ENCODE measurements at regions not wholly inside any gene's neighbourhood (a gene's known extent, or its start where the extent isn't known, plus 50 kb on each side); places are given as distances from the start of the nearest gene placed in this dataset.
"Not testable (repeated sequence)": the region's sequence is repeated elsewhere in the genome, so short reads cannot be mapped to it uniquely, and the experiment has no call there.

GRCh38 chr2:78147466-78147865 lies 625.3 kb upstream of the LRRTM4 start:
- DNase-seq = no peak

- no peak for DNase-seq
These were observed 632.4 kb upstream of the LRRTM4 start for GRCh38 chr2:78154586-78154985.

GRCh38 chr2:78162202-78162601 lies 640.0 kb upstream of the LRRTM4 start:
- no peak for DNase-seq

GRCh38 chr2:78172157-78172556 lies 650.0 kb upstream of the LRRTM4 start:
- DNase-seq = not testable (repeated sequence)

- no peak for DNase-seq
These were observed 653.5 kb upstream of the LRRTM4 start for GRCh38 chr2:78175645-78176044.

- no peak for DNase-seq
These were observed 678.9 kb upstream of the LRRTM4 start for GRCh38 chr2:78201064-78201575.

GRCh38 chr2:78202366-78202765 lies 680.2 kb upstream of the LRRTM4 start:
- DNase-seq = no peak

- DNase-seq = no peak
These were observed 681.0 kb upstream of the LRRTM4 start for GRCh38 chr2:78202986-78203670.

GRCh38 chr2:78218066-78218465 lies 695.9 kb upstream of the LRRTM4 start:
- no peak for DNase-seq

GRCh38 chr2:78237704-78238103 lies 715.5 kb upstream of the LRRTM4 start:
- DNase-seq = no peak

- no peak for DNase-seq
These were observed 723.4 kb upstream of the LRRTM4 start for GRCh38 chr2:78245394-78246135.

GRCh38 chr2:78251708-78252107 lies 729.5 kb upstream of the LRRTM4 start:
- no peak for DNase-seq

GRCh38 chr2:78260861-78261260 lies 738.7 kb upstream of the LRRTM4 start:
- DNase-seq = no peak

GRCh38 chr2:78261454-78261853 lies 739.3 kb upstream of the LRRTM4 start:
- no peak for DNase-seq

- DNase-seq = not testable (repeated sequence)
These were observed 739.9 kb upstream of the LRRTM4 start for GRCh38 chr2:78262089-78262488.

- DNase-seq = no peak
These were observed 740.7 kb upstream of the LRRTM4 start for GRCh38 chr2:78262713-78263375.

GRCh38 chr2:78263571-78263970 lies 741.4 kb upstream of the LRRTM4 start:
- DNase-seq = peak; percentile 4

GRCh38 chr2:78264130-78264529 lies 742.0 kb upstream of the LRRTM4 start:
- no peak for DNase-seq

- DNase-seq = no peak
These were observed 744.3 kb upstream of the REG3G start for GRCh38 chr2:78281164-78281563.

GRCh38 chr2:78290581-78291214 lies 734.8 kb upstream of the REG3G start:
- DNase-seq = no peak

- no peak for DNase-seq
These were observed 731.7 kb upstream of the REG3G start for GRCh38 chr2:78293768-78294167.

- no peak for DNase-seq
These were observed 724.2 kb upstream of the REG3G start for GRCh38 chr2:78301166-78301789.

Measured in tongue (tissue), 1 donor.